IMR-90 (cell line): ENCODE measurements at regions not wholly inside any gene's neighbourhood (a gene's known extent, or its start where the extent isn't known, plus 50 kb on each side); places are given as distances from the start of the nearest gene placed in this dataset.

ENCODE experiments used
- BHLHE40 ChIP-seq: fragments of 150-350 bp; IDR thresholded peaks from 2 replicates; pipeline ENCODE4 v1.6.1; 2016; ENCODE audit warnings: mild to moderate bottlenecking, low read depth, low read length
- CEBPB ChIP-seq: IDR thresholded peaks from 2 replicates; pipeline ENCODE4 v1.6.1; 2012; ENCODE audit warnings: low read depth, low read length, improper control_type of control experiment
- CTCF ChIP-seq: conservative IDR thresholded peaks from 2 replicates; pipeline ENCODE4 v1.5.1; 2012; ENCODE audit warnings: mild to moderate bottlenecking, low read depth, low read length, improper control_type of control experiment
- MAFK ChIP-seq: IDR thresholded peaks from 2 replicates; pipeline ENCODE4 v1.6.1; 2012; ENCODE audit warnings: low read depth, low read length, improper control_type of control experiment
- NFE2L2 ChIP-seq: fragments of 150-350 bp; IDR thresholded peaks from 2 replicates; pipeline ENCODE4 v1.6.1; 2016; ENCODE audit warnings: low read depth, mild to moderate bottlenecking, low read length
- POLR2A ChIP-seq: IDR thresholded peaks from 2 replicates; pipeline ENCODE4 v1.6.1; 2012; ENCODE audit warnings: mild to moderate bottlenecking, low read depth, low read length
- RAD21 ChIP-seq: IDR thresholded peaks from 2 replicates; pipeline ENCODE4 v1.6.1; 2012; ENCODE audit warnings: low read length, improper control_type of control experiment
- TF ChIP-seq, protein P1 (sequence below): fragments of 150-350 bp; IDR thresholded peaks from 2 replicates; pipeline ENCODE4 v1.6.1; 2017; ENCODE audit warnings: mild to moderate bottlenecking, antibody characterized with exemption, low read length, low read depth

DNA sequence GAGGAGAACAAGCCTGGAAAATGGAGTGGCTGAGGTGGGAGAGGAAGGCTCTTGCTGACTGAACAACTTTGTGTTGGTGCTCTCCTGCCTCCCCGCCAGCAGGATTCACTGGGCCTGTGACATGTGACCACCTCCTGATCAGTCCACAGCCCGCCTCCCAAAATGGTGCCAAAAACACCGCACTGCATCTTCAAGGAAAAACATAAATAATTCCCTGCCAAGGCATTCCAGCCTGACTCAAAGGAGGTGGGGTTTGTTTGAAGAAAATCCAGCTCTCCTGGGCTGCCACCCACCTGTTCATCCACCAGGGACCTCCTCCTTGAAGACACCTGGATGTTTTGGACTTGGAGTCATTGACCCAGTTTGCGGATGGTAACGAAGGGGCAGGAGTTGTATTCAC, 83.8 kb upstream of the PIWIL1 start:
- TF ChIP-seq NFE2L2 = no peak
- TF ChIP-seq CEBPB = no peak
- no peak for TF ChIP-seq POLR2A
- TF ChIP-seq CTCF = no peak
- TF ChIP-seq RAD21 = no peak
- TF ChIP-seq, protein P1, sequence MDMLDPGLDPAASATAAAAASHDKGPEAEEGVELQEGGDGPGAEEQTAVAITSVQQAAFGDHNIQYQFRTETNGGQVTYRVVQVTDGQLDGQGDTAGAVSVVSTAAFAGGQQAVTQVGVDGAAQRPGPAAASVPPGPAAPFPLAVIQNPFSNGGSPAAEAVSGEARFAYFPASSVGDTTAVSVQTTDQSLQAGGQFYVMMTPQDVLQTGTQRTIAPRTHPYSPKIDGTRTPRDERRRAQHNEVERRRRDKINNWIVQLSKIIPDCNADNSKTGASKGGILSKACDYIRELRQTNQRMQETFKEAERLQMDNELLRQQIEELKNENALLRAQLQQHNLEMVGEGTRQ = no peak
- TF ChIP-seq MAFK = no peak
- TF ChIP-seq BHLHE40 = no peak
